ENCODE measurements at regions not wholly inside any gene's neighbourhood (a gene's known extent, or its start where the extent isn't known, plus 50 kb on each side); places are given as distances from the start of the nearest gene placed in this dataset.

GRCh38 chr15:97425596-97425995, 534.9 kb upstream of the ARRDC4 start:
- no peak for DNase-seq (ENCODE audit: extremely low read depth in 1 of 11, low read depth in 9 of 11, low spot score in 4 of 11)

GRCh38 chr15:97443101-97443500, 517.4 kb upstream of the ARRDC4 start:
- DNase-seq (ENCODE audit: extremely low read depth in 1 of 11, low read depth in 9 of 11, low spot score in 4 of 11): no peak

GRCh38 chr15:97446138-97446537, 514.4 kb upstream of the ARRDC4 start:
- DNase-seq (ENCODE audit: extremely low read depth in 1 of 11, low read depth in 9 of 11, low spot score in 4 of 11): no peak

GRCh38 chr15:97456521-97457202, 503.8 kb upstream of the ARRDC4 start:
- peak in 6 of 11 donors; percentile 2 to 39 (median 6) for DNase-seq (ENCODE audit: extremely low read depth in 1 of 11, low read depth in 9 of 11, low spot score in 4 of 11)

GRCh38 chr15:97457203-97457847, 503.2 kb upstream of the ARRDC4 start:
- no peak for DNase-seq (ENCODE audit: extremely low read depth in 1 of 11, low read depth in 9 of 11, low spot score in 4 of 11)

- DNase-seq (ENCODE audit: extremely low read depth in 1 of 11, low read depth in 9 of 11, low spot score in 4 of 11): no peak
Measured at GRCh38 chr15:97459771-97460170, 500.7 kb upstream of the ARRDC4 start.

- DNase-seq (ENCODE audit: extremely low read depth in 1 of 11, low read depth in 9 of 11, low spot score in 4 of 11): no peak
Measured at GRCh38 chr15:97461226-97461625, 499.3 kb upstream of the ARRDC4 start.

- no peak for DNase-seq (ENCODE audit: extremely low read depth in 1 of 11, low read depth in 9 of 11, low spot score in 4 of 11)
Measured at GRCh38 chr15:97463696-97464095, 496.8 kb upstream of the ARRDC4 start.

GRCh38 chr15:97470417-97470816, 490.1 kb upstream of the ARRDC4 start:
- DNase-seq (ENCODE audit: extremely low read depth in 1 of 11, low read depth in 9 of 11, low spot score in 4 of 11): no peak

GRCh38 chr15:97473627-97474026, 486.9 kb upstream of the ARRDC4 start:
- no peak for DNase-seq (ENCODE audit: extremely low read depth in 1 of 11, low read depth in 9 of 11, low spot score in 4 of 11)

- no peak for DNase-seq (ENCODE audit: extremely low read depth in 1 of 11, low read depth in 9 of 11, low spot score in 4 of 11)
Measured at GRCh38 chr15:97479957-97480356, 480.5 kb upstream of the ARRDC4 start.

- DNase-seq (ENCODE audit: extremely low read depth in 1 of 11, low read depth in 9 of 11, low spot score in 4 of 11): peak in 1 of 11 donors; percentile 3
Measured at GRCh38 chr15:97482521-97482920, 478.0 kb upstream of the ARRDC4 start.

GRCh38 chr15:97483232-97483631, 477.3 kb upstream of the ARRDC4 start:
- DNase-seq (ENCODE audit: extremely low read depth in 1 of 11, low read depth in 9 of 11, low spot score in 4 of 11): no peak

GRCh38 chr15:97490429-97490828, 470.1 kb upstream of the ARRDC4 start:
- no peak for DNase-seq (ENCODE audit: extremely low read depth in 1 of 11, low read depth in 9 of 11, low spot score in 4 of 11)

- no peak for DNase-seq (ENCODE audit: extremely low read depth in 1 of 11, low read depth in 9 of 11, low spot score in 4 of 11)
Measured at GRCh38 chr15:97501291-97501690, 459.2 kb upstream of the ARRDC4 start.

- peak in 1 of 11 donors; percentile 28 for DNase-seq (ENCODE audit: extremely low read depth in 1 of 11, low read depth in 9 of 11, low spot score in 4 of 11)
Measured at GRCh38 chr15:97502038-97502437, 458.5 kb upstream of the ARRDC4 start.

- no peak for DNase-seq (ENCODE audit: extremely low read depth in 1 of 11, low read depth in 9 of 11, low spot score in 4 of 11)
Measured at GRCh38 chr15:97504031-97504792, 456.3 kb upstream of the ARRDC4 start.

GRCh38 chr15:97517737-97518136, 442.8 kb upstream of the ARRDC4 start:
- no peak for DNase-seq (ENCODE audit: extremely low read depth in 1 of 11, low read depth in 9 of 11, low spot score in 4 of 11)

GRCh38 chr15:97520689-97521088, 439.8 kb upstream of the ARRDC4 start:
- DNase-seq (ENCODE audit: extremely low read depth in 1 of 11, low read depth in 9 of 11, low spot score in 4 of 11): no peak

Measured in renal cortex interstitium (tissue), 11 donors.